HG03045 (cell line): ENCODE measurements at regions not wholly inside any gene's neighbourhood (a gene's known extent, or its start where the extent isn't known, plus 50 kb on each side); places are given as distances from the start of the nearest gene placed in this dataset.
A peak's percentile ranks its signal among the peaks of the same experiment; 100 is the strongest.

Source experiments
- ATAC-seq: cut with Tn5 transposase; IDR thresholded peaks from one replicate; pipeline ENCODE4 v1.9.1; 2021; ENCODE audit warnings: mild to moderate bottlenecking, moderate library complexity; ENCODE audit not compliant: unreplicated experiment

GRCh38 chr3:168858327-168858726 is 762.6 kb upstream of the GOLIM4 start:
- ATAC-seq, result no peak

GRCh38 chr3:168850109-168850508 is 754.4 kb upstream of the GOLIM4 start:
- no peak for ATAC-seq

GRCh38 chr3:168847291-168847883 is 751.7 kb upstream of the GOLIM4 start:
- peak; percentile 66 for ATAC-seq

DNA sequence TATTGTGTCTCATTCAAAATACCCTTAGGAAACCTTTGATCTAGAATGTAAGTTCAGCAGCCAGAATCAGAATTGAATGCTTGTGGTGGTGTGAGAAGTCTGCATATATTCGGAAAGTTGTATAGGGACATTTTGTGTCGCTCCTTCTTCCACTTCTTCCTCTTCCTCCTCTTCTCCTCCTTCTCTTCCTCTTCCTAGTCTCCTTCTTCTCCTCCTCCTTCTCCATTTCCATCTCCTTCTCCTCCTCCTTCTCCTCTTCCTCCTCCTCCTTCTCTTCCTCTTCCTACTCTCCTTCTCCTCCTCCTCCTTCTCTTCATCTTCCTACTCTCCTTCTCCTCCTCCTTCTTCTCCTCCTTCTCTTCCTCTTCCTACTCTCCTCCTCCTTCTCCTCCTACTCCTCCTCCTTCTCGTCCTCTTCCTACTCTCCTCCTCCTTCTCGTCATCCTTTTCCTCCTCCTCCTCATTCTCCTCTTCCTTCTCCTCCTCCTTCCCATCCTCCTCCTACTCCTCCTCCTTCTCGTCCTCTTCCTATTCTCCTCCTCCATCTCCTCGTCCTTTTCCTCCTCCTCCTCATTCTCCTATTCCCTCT is 749.3 kb upstream of the GOLIM4 start:
- no peak for ATAC-seq

DNA sequence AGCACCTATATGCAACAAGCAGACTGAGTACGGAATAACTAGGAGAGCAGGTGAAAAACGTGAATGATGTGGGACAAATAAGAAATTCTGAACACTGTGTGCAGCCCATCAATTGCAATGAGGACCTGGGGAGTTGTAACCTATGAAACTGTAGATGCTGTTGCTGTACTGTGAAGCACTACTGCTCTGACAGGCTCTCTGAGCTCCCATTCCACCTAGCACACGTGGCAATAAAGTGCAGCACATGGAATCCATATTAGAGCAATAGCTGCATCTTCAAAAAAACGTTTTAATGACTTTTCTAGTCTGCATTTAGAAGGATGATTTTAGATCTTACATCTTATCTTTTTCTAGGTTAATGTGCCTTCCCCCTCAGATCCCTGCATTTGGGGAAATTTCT is 748.7 kb upstream of the GOLIM4 start:
- no peak for ATAC-seq

DNA sequence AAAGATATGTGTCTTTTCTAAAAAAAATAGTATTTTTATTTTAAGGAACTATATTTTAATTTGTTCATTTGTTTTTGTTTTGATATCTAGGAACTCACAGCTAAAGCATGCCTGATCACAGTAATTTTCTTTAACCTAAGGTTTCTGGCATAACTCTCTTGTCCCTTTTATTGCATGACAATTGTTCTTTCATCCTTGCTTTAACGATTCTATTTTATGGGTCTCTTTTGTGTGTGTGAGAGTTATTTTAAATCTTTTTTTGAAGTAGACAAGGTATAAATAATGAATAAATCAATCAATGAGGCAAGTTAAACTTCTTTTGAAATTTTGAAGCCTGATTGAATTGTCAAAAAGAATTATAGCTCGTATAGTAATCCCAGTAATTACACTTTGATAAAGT is 747.8 kb upstream of the GOLIM4 start:
- no peak for ATAC-seq

DNA sequence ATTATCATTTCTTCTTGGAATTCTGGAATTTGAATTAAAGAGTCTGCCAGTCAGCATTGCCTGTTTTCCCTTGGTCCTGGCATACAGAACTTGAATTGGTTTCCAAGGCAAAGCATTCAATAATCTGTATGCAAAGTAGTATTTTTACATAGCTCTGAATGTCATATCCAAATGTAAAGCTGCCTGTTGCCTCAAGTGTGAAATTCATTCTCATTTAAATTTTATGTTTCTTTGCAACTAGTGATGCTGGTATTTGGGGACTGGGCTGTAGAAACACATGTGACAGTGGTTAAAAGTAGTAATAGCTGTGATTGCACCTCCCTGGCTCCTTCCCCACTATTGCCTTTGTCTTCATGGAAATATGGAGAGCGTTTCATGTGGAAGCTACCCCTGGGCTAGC is 743.9 kb upstream of the GOLIM4 start:
- no peak for ATAC-seq

- ATAC-seq, result no peak
Observed at GRCh38 chr3:168834558-168834957, 738.8 kb upstream of the GOLIM4 start.

DNA sequence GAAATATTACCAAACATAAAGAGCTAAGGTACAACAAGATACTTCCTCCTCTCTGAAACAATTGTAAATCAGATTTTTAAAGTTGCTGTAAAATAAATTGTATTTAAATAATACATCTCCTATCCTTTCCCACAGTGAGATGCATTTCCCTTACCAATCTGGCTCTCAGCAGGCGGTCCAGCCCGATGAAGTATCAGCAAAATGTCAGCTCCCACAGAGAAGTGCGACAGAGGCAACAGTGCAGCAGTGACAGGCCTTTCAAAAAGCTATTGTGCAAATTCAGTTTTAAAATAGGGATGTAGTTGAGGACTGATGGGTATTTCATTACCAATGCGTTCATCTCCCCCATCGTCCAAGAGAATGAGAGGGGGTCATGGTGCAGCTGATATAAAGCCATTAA is 733.2 kb upstream of the GOLIM4 start:
- no peak for ATAC-seq

DNA sequence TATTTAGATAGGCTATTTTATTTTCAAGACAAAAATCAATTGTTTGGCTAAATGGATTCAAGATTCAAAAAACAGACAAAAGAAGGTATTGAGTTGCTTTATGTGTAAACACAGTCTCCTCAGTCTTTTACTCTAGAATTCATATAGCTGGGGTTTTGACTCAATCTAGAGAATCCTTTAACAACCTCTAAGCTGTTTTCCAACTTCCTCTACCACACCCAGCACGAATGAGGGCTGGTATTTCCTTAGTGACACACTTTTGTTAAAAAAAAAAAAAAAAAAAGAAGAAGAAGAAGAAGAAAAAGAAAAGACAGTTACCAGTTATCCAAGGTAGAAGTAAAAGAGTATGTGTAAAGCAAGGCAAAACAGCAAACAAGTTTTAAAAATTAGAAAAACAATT is 732.8 kb upstream of the GOLIM4 start:
- no peak for ATAC-seq

- no peak for ATAC-seq
Observed at GRCh38 chr3:168828014-168828413, 732.3 kb upstream of the GOLIM4 start.

DNA sequence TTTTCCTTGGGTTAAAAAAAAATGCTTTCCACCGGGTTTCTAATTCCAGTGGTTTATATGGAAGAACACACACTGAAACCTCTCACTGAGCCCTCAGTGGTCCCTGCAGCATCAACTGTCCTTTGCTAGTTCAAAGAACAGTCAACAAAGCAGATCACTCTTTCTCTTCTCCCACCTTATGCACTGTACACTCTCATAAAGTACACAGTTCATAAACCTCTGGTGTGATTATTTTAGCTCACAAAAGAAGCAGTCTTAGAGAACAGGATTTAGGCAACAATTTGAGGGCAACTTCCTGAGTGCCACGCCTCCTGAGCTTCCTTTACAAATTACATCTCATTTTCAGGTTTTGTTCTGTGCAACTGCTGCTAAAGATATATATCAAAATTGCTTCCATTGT is 728.4 kb upstream of the GOLIM4 start:
- ATAC-seq, result no peak

DNA sequence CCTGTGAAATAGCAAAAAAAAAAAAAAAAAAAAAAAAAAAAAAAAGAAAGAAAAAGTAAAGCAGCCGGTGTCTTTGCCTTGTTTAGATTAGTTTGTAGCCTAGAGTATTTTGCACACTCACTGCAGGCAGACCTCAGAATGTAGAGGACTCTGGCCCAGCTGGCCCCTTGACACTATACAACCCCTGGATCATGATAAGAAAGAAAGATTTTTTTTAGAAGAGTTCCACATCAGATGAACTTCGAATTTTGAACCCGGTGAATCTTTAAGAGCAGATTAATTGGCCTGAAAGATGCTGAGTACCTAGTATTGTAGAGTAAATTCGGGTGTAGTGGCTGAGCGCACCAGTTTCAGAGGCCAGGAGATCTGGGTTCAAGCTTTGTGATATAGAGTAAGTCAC is 727.7 kb upstream of the GOLIM4 start:
- no peak for ATAC-seq

DNA sequence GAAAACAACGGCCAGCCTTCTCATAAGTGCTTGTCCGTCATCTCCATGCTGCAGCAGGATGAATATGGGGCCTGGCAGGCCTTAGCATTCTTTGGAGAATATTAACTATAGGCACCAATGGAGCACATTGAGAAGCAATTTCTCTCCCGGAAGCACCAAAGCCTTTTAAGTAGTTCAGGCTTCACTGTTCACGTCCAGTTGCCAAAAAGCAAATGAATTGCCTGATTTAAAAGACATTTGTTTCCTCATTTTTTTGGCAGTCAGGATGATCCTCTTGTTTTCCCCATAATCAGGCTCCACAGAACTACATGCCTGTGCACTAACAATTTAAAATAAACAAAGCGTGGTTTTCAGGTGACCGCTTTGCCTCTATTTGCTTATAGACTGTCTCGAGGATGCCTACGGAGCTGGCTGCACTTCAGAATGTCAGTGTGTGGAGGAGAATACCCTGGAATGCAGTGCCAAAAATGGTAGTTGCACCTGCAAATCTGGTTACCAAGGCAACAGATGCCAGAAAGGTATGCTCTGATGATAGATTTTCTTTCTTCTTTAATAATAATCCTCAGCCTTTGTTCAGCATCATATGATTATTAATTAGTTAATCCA is 725.2 kb upstream of the GOLIM4 start:
- no peak for ATAC-seq

DNA sequence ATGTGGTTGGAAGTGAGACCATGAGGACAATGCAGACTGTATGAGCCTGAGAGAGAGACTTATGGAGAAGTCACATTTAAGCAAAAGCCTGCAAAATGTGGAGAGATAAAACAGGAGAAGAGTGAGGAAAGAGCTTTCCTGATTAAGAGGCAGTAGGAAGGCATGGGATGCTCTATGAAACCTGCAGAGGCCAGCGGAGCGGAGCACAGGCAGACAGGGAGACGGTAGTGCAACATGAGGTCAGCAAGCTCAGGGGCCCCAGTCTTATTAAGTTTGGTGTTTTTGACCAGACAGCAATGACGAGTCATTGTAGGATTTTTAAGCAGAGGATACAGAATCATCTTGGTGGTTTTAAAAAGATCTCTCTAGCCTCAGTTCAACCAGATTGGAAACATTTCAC is 721.5 kb upstream of the GOLIM4 start:
- ATAC-seq, result no peak

- ATAC-seq, result no peak
Observed at GRCh38 chr3:168815946-168816345, 720.2 kb upstream of the GOLIM4 start.

- no peak for ATAC-seq
Observed at GRCh38 chr3:168813225-168813802, 717.6 kb upstream of the GOLIM4 start.

GRCh38 chr3:168812234-168812633 is 716.5 kb upstream of the GOLIM4 start:
- ATAC-seq, result no peak

GRCh38 chr3:168808596-168808995 is 712.9 kb upstream of the GOLIM4 start:
- ATAC-seq, result no peak

- ATAC-seq, result no peak
Observed at GRCh38 chr3:168807448-168807847, 711.7 kb upstream of the GOLIM4 start.

- ATAC-seq, result no peak
Observed at GRCh38 chr3:168806871-168807270, 711.1 kb upstream of the GOLIM4 start.

DNA sequence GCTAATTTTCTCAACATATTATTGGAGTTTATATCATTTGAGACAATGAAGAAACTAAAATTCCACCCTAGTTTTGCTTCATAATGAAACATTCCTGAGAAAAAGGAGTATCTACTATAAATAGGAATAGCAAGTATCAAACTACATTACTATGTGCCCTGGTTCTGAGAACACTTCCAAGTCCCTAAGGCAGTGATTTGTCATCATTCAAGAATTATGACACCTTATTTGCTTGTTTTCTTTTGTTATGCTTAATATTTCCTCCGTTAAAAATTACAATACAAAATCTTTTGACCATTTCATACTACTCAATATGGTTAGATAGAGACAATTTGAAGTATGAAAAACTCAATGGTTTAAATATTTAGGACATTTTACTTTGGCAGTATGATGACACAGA is 707.8 kb upstream of the GOLIM4 start:
- ATAC-seq, result no peak
